HFFc6 (cell line): ENCODE measurements at regions not wholly inside any gene's neighbourhood (a gene's known extent, or its start where the extent isn't known, plus 50 kb on each side); places are given as distances from the start of the nearest gene placed in this dataset.

Experiments used
- DNase-seq: peaks from one replicate; pipeline ENCODE4 v3.0.0-alpha.2; 2018
- H3K27ac Mint-ChIP-seq: 2 replicates; pipeline ENCODE4 v1.8.0; 2020; ENCODE audit warnings: mild to moderate bottlenecking, mixed read lengths
- H3K27me3 Mint-ChIP-seq: 2 replicates; pipeline ENCODE4 v1.8.0; 2021; ENCODE audit warnings: mild to moderate bottlenecking, moderate library complexity, mixed read lengths; ENCODE audit not compliant: insufficient read depth
- H3K36me3 Mint-ChIP-seq: 2 replicates; pipeline ENCODE4 v1.8.0; 2021; ENCODE audit warnings: low read depth, mixed read lengths
- H3K4me1 Mint-ChIP-seq: 2 replicates; pipeline ENCODE4 v1.8.0; 2020; ENCODE audit warnings: low read depth, mixed read lengths
- H3K4me3 Mint-ChIP-seq: 2 replicates; pipeline ENCODE4 v1.8.0; 2020; ENCODE audit warnings: mild to moderate bottlenecking, moderate library complexity, mixed read lengths
- H3K9me3 Mint-ChIP-seq: 2 replicates; pipeline ENCODE4 v1.8.0; 2020; ENCODE audit warnings: mild to moderate bottlenecking, mixed read lengths
- CTCF ChIP-seq: fragments of 200-600 bp; sonication (generic); IDR thresholded peaks from 2 replicates; pipeline ENCODE4 v1.5.0; 2021; ENCODE audit warnings: antibody characterized with exemption, mild to moderate bottlenecking

- H3K36me3 Mint-ChIP-seq = no peaks in the 10 kb centered on the region
Observed at GRCh38 chr3:147760941-147761340, 351.8 kb downstream of the ZIC1 start.

GRCh38 chr3:147773116-147773630, 364.0 kb downstream of the ZIC1 start:
- TF ChIP-seq CTCF = no peak
- Mint-ChIP-seq H3K27me3 (no peaks in the 10 kb centered on the region), H3K36me3 (no peaks in the 10 kb centered on the region), H3K27ac (no peak overlapping the region), H3K9me3 (no peaks in the 10 kb centered on the region; the same call in 1 of the 2 replicates), H3K4me1 (no peaks in the 10 kb centered on the region), H3K4me3 (no peak overlapping the region)
- DNase-seq = no peak

More at GRCh38 chr3:147760941-147761340, 351.8 kb downstream of the ZIC1 start:
- peaks cover 5% of the 10 kb centered on the region; the same call in 1 of the 2 replicates for H3K9me3 Mint-ChIP-seq
- TF ChIP-seq CTCF = no peak
- DNase-seq = no peak
- no peaks in the 10 kb centered on the region for H3K27me3 Mint-ChIP-seq
- H3K4me1 Mint-ChIP-seq = no peaks in the 10 kb centered on the region
- no peak overlapping the region for H3K4me3 Mint-ChIP-seq
- H3K27ac Mint-ChIP-seq = no peak overlapping the region

GRCh38 chr3:147775411-147775810, 366.2 kb downstream of the ZIC1 start:
- peaks cover 4% of the 10 kb centered on the region; the same call in 1 of the 2 replicates for H3K9me3 Mint-ChIP-seq
- no peak for TF ChIP-seq CTCF
- no peak overlapping the region for H3K27ac Mint-ChIP-seq
- no peaks in the 10 kb centered on the region for H3K4me1 Mint-ChIP-seq
- H3K4me3 Mint-ChIP-seq = no peak overlapping the region
- H3K36me3 Mint-ChIP-seq = no peaks in the 10 kb centered on the region
- H3K27me3 Mint-ChIP-seq = no peaks in the 10 kb centered on the region
- DNase-seq = no peak

GRCh38 chr3:147775816-147776530, 366.8 kb downstream of the ZIC1 start:
- no peak for DNase-seq
- Mint-ChIP-seq H3K27ac (no peak overlapping the region), H3K27me3 (no peaks in the 10 kb centered on the region), H3K9me3 (peaks cover 4% of the 10 kb centered on the region; the same call in 1 of the 2 replicates), H3K36me3 (no peaks in the 10 kb centered on the region), H3K4me1 (no peaks in the 10 kb centered on the region), H3K4me3 (no peak overlapping the region)
- TF ChIP-seq CTCF = no peak

- no peak overlapping the region for H3K4me3 Mint-ChIP-seq
- TF ChIP-seq CTCF = no peak
- H3K4me1 Mint-ChIP-seq = no peaks in the 10 kb centered on the region; the same call in 1 of the 2 replicates
- H3K9me3 Mint-ChIP-seq = no peaks in the 10 kb centered on the region
- no peaks in the 10 kb centered on the region for H3K36me3 Mint-ChIP-seq
- H3K27me3 Mint-ChIP-seq = no peaks in the 10 kb centered on the region
- no peak overlapping the region for H3K27ac Mint-ChIP-seq
- no peak for DNase-seq
Observed at GRCh38 chr3:147793841-147794240, 384.7 kb downstream of the ZIC1 start.
